ENCODE measurements at regions not wholly inside any gene's neighbourhood (a gene's known extent, or its start where the extent isn't known, plus 50 kb on each side); places are given as distances from the start of the nearest gene placed in this dataset.

DNA sequence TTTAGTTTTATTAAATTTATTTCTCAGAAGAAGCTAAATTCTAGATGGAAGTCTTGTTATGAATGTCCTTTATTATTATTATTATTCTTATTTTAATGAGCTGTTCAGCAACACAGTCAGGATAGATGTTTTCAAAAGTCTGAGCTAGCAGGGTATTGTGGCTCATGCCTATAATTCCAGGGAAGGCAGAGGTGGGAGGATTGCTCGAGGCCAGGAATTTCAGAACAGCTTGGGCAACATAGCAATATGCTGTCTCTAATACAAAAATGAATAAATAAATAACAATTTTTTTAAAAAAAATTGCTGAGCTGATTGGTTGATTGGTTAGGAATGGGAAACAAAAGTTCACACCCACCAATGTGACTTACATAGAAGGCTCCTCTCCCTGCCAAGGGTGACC, 274.1 kb upstream of the CYRIA start:
- intact Hi-C loops (cut with micrococcal nuclease; ENCODE audit: unreplicated experiment) = no loop called here
- no peaks in the 10 kb centered on the region for H4K20me1 ChIP-seq (ENCODE audit: insufficient read depth)
- no peak overlapping the region for H3K4me2 ChIP-seq
- H3K9me2 ChIP-seq (ENCODE audit: insufficient read depth) = no peaks in the 10 kb centered on the region
- no TSS peak for BruUV-seq (replicated peaks)
- TF ChIP-seq, protein P1, sequence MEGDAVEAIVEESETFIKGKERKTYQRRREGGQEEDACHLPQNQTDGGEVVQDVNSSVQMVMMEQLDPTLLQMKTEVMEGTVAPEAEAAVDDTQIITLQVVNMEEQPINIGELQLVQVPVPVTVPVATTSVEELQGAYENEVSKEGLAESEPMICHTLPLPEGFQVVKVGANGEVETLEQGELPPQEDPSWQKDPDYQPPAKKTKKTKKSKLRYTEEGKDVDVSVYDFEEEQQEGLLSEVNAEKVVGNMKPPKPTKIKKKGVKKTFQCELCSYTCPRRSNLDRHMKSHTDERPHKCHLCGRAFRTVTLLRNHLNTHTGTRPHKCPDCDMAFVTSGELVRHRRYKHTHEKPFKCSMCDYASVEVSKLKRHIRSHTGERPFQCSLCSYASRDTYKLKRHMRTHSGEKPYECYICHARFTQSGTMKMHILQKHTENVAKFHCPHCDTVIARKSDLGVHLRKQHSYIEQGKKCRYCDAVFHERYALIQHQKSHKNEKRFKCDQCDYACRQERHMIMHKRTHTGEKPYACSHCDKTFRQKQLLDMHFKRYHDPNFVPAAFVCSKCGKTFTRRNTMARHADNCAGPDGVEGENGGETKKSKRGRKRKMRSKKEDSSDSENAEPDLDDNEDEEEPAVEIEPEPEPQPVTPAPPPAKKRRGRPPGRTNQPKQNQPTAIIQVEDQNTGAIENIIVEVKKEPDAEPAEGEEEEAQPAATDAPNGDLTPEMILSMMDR (conservative IDR thresholded peaks at IDR 0.05) = no peak
- no peak for TF ChIP-seq EZH2 (IDR thresholded peaks at IDR 0.05; ENCODE audit: low read depth)
- H3K4me1 ChIP-seq (replicated peaks; ENCODE audit: insufficient read depth) = no peaks in the 10 kb centered on the region
- H2AFZ ChIP-seq = no peak overlapping the region
- no peak overlapping the region for H3K4me3 ChIP-seq
- peaks cover 5% of the 10 kb centered on the region; the same call in 1 of the 2 replicates for H3K9me3 ChIP-seq (ENCODE audit: insufficient read depth, low read depth)
- H3K79me2 ChIP-seq (ENCODE audit: low read depth) = no peaks in the 10 kb centered on the region
- no peak overlapping the region for H3K27ac ChIP-seq
- no peak for DNase-seq
- H3K36me3 ChIP-seq (ENCODE audit: low read depth) = no peaks in the 10 kb centered on the region
- H3F3A ChIP-seq (ENCODE audit: insufficient read depth, low read depth) = no peaks in the 10 kb centered on the region
- POLR2A ChIA-PET (ENCODE audit: unreplicated experiment) = no interaction called here
- CTCF ChIA-PET = no interaction called here
- H3K27me3 ChIP-seq (ENCODE audit: insufficient read depth, low read depth) = no peaks in the 10 kb centered on the region

GRCh38 chr2:16933355-16933754, 267.7 kb upstream of the CYRIA start:
- DNase-seq = no peak
- TF ChIP-seq EZH2 (IDR thresholded peaks at IDR 0.05; ENCODE audit: low read depth) = no peak
- TF ChIP-seq, protein P1 (conservative IDR thresholded peaks at IDR 0.05) = no peak
- H3K79me2 ChIP-seq (ENCODE audit: low read depth) = no peaks in the 10 kb centered on the region

GRCh38 chr2:16932826-16933225, 267.2 kb upstream of the CYRIA start:
- ChIA-PET CTCF (no interaction called here), POLR2A (ENCODE audit: unreplicated experiment) (no interaction called here)

More at GRCh38 chr2:16933355-16933754, 267.7 kb upstream of the CYRIA start:
- Histone ChIP-seq H2AFZ (no peak overlapping the region), H3K4me3 (no peak overlapping the region), H3K4me2 (no peak overlapping the region), H3K9me2 (ENCODE audit: insufficient read depth) (peaks cover 7% of the 10 kb centered on the region; the same call in 1 of the 2 replicates), H3F3A (ENCODE audit: insufficient read depth, low read depth) (no peaks in the 10 kb centered on the region), H4K20me1 (ENCODE audit: insufficient read depth) (no peaks in the 10 kb centered on the region), H3K4me1 (replicated peaks; ENCODE audit: insufficient read depth) (no peaks in the 10 kb centered on the region), H3K27me3 (ENCODE audit: insufficient read depth, low read depth) (no peaks in the 10 kb centered on the region), H3K27ac (no peak overlapping the region), H3K36me3 (ENCODE audit: low read depth) (no peaks in the 10 kb centered on the region), H3K9me3 (ENCODE audit: insufficient read depth, low read depth) (peaks cover 5% of the 10 kb centered on the region; the same call in 1 of the 2 replicates)
- intact Hi-C loops (cut with micrococcal nuclease; ENCODE audit: unreplicated experiment) = no loop called here
- ChIA-PET CTCF (no interaction called here), POLR2A (ENCODE audit: unreplicated experiment) (no interaction called here)
- no TSS peak for BruUV-seq (replicated peaks)

More at GRCh38 chr2:16932826-16933225, 267.2 kb upstream of the CYRIA start:
- intact Hi-C loops (cut with micrococcal nuclease; ENCODE audit: unreplicated experiment) = no loop called here
- Histone ChIP-seq H3K9me2 (ENCODE audit: insufficient read depth) (peaks cover 7% of the 10 kb centered on the region; the same call in 1 of the 2 replicates), H3K4me1 (replicated peaks; ENCODE audit: insufficient read depth) (no peaks in the 10 kb centered on the region), H3K4me3 (no peak overlapping the region), H3K9me3 (ENCODE audit: insufficient read depth, low read depth) (peaks cover 3% of the 10 kb centered on the region; the same call in 1 of the 2 replicates), H3K36me3 (ENCODE audit: low read depth) (no peaks in the 10 kb centered on the region), H3K27me3 (ENCODE audit: insufficient read depth, low read depth) (no peaks in the 10 kb centered on the region), H2AFZ (no peak overlapping the region), H3K79me2 (ENCODE audit: low read depth) (no peaks in the 10 kb centered on the region), H3F3A (ENCODE audit: insufficient read depth, low read depth) (no peaks in the 10 kb centered on the region), H4K20me1 (ENCODE audit: insufficient read depth) (no peaks in the 10 kb centered on the region), H3K27ac (no peak overlapping the region), H3K4me2 (no peak overlapping the region)
- TF ChIP-seq, protein P1 (conservative IDR thresholded peaks at IDR 0.05) = no peak
- TF ChIP-seq EZH2 (IDR thresholded peaks at IDR 0.05; ENCODE audit: low read depth) = no peak
- BruUV-seq (replicated peaks) = no TSS peak
- DNase-seq = no peak

Data from PC-9 (cell line).